ENCODE measurements at regions not wholly inside any gene's neighbourhood (a gene's known extent, or its start where the extent isn't known, plus 50 kb on each side); places are given as distances from the start of the nearest gene placed in this dataset.
"Not testable (repeated sequence)": the region's sequence is repeated elsewhere in the genome, so short reads cannot be mapped to it uniquely, and the experiment has no call there.

DNA sequence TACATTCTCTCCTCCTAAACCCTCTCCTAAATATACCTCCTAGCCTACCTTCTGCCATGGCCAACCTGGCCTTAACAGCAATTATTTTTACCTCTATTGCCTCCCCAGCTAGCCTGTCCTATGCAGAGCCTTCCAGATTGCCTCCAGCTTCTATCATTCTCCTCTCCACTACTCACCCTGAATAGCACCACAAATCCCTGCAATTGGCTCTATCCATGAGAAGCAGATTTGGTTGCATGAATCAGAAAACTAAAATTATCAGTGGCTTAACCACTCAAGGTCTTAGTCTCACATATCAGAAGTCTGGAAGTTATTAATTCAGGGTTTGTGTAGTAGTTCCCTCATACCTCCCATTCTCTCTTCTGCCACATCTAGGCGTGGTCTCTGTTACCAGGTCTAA lies 120.3 kb upstream of the CACUL1 start:
- no peak for TF ChIP-seq CTCF (IDR thresholded peaks at IDR 0.05; ENCODE audit: control extremely low read depth, extremely low read depth, low read depth, missing control alignments)
- CTCF ChIA-PET: no interaction called here
- POLR2A ChIA-PET: no interaction called here
- DNase-seq (ENCODE audit: extremely low spot score): no peak

- DNase-seq (ENCODE audit: extremely low spot score): no peak
- no peak for TF ChIP-seq CTCF (IDR thresholded peaks at IDR 0.05; ENCODE audit: control extremely low read depth, extremely low read depth, low read depth, missing control alignments)
- ChIA-PET CTCF (no interaction called here), POLR2A (no interaction called here)
Measured at GRCh38 chr10:118882741-118883140, 128.0 kb upstream of the CACUL1 start.

DNA sequence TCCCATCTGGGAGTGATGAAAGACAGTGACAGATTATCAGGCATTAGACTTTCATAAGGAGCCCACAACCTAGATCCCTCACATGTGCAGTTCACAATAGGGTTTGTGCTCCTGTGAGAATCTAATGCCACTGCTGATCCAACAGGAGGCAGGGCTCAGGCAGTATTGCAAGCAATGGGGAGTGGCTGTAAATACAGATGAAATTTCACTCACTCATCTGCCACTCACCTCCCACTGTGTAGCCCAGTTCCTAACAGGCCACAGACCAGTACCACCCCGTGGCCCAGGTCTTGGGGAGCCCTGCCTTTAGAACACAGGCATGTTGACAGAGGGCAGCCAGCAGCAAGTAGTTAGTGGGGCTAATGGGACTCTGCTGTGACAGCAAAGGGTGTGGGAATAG lies 137.3 kb upstream of the NANOS1 start:
- POLR2A ChIA-PET: no interaction called here
- CTCF ChIA-PET: interaction anchor here (1.6 kb wide), 1 partner anchor 43 kb away, joined by 3 read pairs; no protein-coding TSS in a partner anchor
- TF ChIP-seq CTCF (IDR thresholded peaks at IDR 0.05; ENCODE audit: control extremely low read depth, extremely low read depth, low read depth, missing control alignments): no peak
- DNase-seq (ENCODE audit: extremely low spot score): no peak

DNA sequence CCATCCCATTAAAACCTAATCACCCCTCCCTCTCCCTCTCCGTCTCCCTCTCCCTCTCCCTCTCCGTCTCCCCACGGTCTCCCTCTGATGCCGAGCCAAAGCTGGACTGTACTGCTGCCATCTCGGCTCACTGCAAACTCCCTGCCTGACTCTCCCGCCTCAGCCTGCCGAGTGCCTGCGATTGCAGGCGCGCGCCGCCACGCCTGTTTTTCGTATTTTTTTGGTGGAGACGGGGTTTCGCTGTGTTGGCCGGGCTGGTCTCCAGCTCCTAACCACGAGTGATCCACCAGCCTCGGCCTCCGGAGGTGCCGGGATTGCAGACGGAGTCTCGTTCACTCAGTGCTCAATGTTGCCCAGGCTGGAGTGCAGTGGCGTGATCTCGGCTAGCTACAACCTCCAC lies 134.6 kb upstream of the NANOS1 start:
- POLR2A ChIA-PET: not testable (repeated sequence)

DNA sequence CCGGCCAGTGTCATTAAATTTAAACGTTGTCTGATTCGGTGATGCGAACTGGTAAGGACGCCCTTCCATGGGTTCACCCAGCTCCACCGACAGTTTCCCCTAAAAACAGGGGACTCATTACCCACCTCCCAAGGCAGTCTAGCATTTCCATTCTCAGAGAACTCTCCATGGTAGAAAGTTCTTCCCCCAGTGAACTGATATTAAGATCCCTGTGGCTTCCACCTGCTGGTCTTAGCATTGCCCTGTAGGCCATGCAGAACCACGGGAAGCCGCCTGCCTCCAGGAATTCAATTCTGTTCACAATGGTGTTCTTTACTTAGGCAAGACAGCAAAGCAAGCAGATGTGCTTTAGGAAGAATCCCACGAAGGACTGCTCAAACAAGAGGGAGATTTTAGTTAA lies 128.9 kb upstream of the NANOS1 start:
- POLR2A ChIA-PET: no interaction called here
- DNase-seq (ENCODE audit: extremely low spot score): no peak
- CTCF ChIA-PET: no interaction called here
- TF ChIP-seq CTCF (IDR thresholded peaks at IDR 0.05; ENCODE audit: control extremely low read depth, extremely low read depth, low read depth, missing control alignments): no peak

More for the DNA sequence above, 134.6 kb upstream of the NANOS1 start:
- DNase-seq (ENCODE audit: extremely low spot score); CTCF ChIA-PET: not testable (repeated sequence)

DNA sequence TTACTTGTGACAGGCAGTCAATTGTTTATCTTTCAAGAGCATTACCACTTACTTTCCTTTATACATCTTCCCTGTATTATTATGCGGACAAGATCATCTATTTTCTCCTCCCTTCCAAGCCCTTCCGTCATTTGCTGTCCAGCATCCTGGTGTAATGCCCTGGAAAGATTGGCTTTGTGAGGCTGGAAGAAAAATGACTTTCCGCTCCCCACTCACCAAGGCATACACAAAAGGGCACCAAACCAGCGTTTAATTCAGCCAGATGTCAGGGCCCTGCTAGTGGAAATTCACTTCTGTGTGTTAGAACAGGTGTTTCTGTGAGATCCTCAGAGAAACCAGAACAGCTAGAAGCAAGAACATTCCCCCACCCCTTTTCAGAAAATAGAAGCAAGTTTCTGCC lies 128.1 kb upstream of the NANOS1 start:
- no peak for DNase-seq (ENCODE audit: extremely low spot score)
- ChIA-PET CTCF (no interaction called here), POLR2A (no interaction called here)
- TF ChIP-seq CTCF (IDR thresholded peaks at IDR 0.05; ENCODE audit: control extremely low read depth, extremely low read depth, low read depth, missing control alignments): no peak

- no peak for DNase-seq (ENCODE audit: extremely low spot score)
- ChIA-PET CTCF (no interaction called here), POLR2A (no interaction called here)
- no peak for TF ChIP-seq CTCF (IDR thresholded peaks at IDR 0.05; ENCODE audit: control extremely low read depth, extremely low read depth, low read depth, missing control alignments)
Measured at GRCh38 chr10:118901906-118902305, 127.6 kb upstream of the NANOS1 start.

DNA sequence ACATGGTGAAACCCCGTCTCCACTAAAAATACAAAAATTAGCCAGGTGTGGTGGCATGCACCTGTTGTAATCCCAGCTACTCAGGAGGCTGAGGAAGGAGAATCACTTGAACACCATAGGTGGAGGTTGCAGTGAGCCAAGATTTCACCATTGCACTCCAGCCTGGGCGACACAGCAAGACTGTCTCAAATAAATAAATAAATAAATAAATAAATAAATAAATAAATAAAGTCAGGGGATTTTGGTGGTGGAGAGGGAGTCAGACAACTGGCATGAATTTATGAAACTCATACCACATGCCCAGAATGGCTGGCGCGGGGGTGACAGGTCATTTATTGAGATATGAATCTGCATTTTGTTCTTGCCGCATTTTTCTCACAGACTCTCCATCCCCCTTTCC lies 126.9 kb upstream of the NANOS1 start:
- CTCF ChIA-PET; DNase-seq (ENCODE audit: extremely low spot score); POLR2A ChIA-PET: not testable (repeated sequence)

All from GM10248 (cell line).